ENCODE measurements at regions not wholly inside any gene's neighbourhood (a gene's known extent, or its start where the extent isn't known, plus 50 kb on each side); places are given as distances from the start of the nearest gene placed in this dataset.
"Not testable (repeated sequence)": the region's sequence is repeated elsewhere in the genome, so short reads cannot be mapped to it uniquely, and the experiment has no call there.

GRCh38 chr1:88455621-88456256 is 228.3 kb upstream of the PKN2 start:
- no peak for DNase-seq

- no peak for DNase-seq
Measured at GRCh38 chr1:88457197-88457596, 226.9 kb upstream of the PKN2 start.

GRCh38 chr1:88461007-88461406 is 223.1 kb upstream of the PKN2 start:
- no peak for DNase-seq

- no peak for DNase-seq
Measured at GRCh38 chr1:88462096-88462487, 222.0 kb upstream of the PKN2 start.

DNA sequence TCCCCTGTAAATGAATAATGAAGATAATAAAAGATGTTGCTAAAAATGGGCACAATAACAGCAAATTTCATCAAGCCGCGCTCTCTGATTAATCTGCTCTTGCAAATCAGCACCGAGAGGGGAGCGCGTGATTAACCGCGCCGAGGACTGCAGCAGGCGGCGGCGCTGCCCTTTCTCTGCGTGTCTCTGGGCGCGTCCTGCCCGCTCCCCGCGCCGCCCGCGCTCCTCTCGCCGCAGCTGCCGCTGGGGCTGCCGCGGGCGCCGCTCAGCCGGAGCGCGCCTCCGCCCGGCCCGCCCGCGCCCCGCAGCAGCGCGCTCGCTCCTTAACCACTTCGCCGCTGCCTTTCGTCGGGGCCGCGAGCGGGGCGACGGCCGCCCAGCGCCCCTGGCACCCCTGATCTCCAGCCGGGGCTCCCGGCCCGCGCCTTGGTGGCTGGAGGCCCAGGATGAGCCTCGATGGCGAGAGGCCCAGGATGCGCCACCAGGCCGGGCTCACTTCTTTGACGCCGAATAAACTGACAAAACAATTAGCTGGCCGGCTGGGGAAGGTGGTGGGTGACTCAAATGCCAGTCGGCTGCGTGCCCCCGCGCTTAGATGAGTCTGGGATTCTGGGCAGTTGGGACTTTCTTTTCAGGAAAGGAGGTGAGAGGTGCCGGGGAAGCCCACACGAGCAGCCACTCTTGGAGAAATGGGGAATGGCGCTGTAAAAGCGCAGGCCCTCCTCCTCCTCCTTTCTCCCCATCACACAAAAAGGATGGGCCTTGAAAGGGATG is 221.4 kb upstream of the PKN2 start:
- DNase-seq: no peak

DNA sequence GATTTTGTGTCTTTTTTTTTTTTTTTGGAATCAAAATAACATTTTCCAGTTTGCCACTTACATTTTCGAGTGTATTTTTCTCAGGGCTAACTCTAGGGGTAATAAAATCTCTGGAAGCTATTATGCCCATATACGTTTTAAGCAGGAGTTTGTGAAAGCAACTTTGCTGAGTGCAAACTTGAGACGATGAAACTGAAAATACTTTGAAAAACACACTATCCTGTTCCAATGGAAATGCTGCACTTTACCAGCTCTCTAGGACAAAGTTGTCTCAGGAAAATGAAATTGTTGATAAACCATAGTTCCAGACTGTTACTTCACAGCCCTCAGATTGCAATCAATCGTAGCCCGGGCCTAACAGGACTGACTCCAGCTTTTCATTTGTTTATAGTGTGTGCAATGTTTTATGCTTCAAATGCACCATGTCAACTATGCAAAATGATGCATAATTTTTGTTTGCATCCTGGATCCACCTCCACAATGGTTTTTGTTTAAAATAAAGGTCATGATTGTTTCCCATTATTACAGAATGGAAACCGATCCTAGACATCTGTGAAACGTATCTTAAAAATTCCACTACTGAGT is 220.6 kb upstream of the PKN2 start:
- DNase-seq: no peak

GRCh38 chr1:88466011-88466410 is 218.1 kb upstream of the PKN2 start:
- DNase-seq: no peak

GRCh38 chr1:88466899-88467580 is 217.0 kb upstream of the PKN2 start:
- DNase-seq: no peak

GRCh38 chr1:88472298-88472697 is 211.8 kb upstream of the PKN2 start:
- no peak for DNase-seq

GRCh38 chr1:88472714-88473113 is 211.4 kb upstream of the PKN2 start:
- no peak for DNase-seq

DNA sequence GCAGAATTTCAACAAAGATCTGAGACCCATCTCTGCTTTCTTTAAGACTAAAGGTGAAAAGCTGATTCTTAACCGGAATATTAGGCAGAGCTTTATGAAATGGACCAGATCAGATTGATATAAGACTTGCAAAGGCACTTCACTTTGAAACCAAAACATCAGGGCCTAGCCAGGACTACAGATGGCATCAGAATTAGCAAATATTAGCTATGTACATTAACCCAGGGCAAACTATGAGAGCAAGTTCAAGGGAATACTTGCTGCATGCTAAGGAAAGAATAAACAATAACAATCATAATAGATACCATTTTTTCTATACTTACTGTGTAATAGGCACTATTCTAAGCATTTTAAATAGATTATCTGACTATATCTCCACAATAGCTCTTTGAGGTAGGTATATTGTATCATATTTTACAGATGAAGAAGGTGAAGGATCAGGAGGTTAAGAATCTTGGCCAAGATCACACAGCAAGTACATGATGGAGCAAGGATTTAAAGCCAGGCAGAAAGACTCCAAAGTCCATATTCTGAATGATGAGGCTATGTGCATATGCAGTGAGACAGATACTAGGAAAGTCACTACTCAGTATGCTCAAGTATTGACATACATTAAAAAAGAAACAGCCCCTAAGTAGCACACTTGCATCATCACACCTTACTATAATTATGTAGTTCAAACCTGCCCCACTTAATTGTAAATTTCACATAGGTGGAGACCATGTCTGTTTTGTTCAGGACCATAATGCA is 209.3 kb upstream of the PKN2 start:
- DNase-seq: no peak

DNA sequence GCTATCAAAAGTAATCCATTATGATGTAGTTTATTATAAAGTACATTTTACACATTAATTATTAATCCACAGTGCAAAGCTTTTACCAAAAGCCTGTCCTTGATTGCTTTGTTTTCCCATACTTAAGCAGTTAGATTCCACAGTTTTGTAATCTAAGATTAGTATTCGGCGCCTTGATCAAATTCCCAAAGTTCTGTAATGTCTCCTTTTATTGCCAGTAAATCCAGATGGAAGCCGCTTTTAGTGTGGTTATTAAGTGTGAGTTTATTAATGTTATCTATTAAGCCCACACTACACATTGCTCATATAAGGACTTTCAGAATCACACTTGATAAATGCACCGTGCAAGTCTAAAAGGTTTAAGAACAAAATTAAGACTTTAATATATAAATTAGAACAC is 199.2 kb upstream of the PKN2 start:
- DNase-seq: no peak

DNA sequence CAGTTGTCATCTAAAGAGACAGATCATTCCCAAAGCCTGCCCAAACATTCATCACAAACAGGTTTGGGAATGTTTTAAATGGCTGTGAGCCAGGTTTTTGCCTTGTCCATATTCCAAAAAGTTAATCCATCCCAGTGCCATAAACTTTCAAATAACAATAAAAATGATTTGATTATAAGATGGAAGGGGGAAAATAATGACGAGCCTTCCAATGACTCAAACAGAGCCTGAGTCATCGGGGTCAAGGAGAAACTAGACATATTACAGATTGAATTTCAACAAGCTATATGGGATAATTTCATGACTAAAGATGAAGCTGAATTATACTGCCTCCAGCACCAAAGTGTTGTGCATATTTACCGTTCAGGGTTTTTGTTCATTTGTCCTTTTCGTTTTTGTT is 195.8 kb upstream of the PKN2 start:
- no peak for DNase-seq

GRCh38 chr1:88490676-88491075 is 193.4 kb upstream of the PKN2 start:
- no peak for DNase-seq

- DNase-seq: no peak
Measured at GRCh38 chr1:88499671-88500070, 184.4 kb upstream of the PKN2 start.

GRCh38 chr1:88502886-88503285 is 181.2 kb upstream of the PKN2 start:
- DNase-seq: no peak

DNA sequence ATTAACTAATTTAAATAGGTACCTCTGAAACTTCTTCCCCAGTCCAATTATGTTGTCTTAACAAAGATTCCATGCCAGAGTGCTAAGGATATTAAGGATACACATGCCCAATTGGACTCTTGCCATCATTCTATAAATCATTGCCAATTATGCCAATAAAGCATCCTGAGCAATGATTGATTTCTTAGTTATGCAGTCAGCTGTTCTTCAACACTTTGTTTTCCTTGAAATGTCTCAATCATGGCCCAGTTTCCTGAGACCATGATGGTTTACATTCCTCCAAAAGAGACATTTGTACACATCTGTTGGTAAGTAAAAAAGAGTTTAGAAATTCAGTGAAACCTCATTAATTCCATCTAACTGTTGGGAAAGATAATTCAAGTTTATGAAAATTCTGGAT is 180.4 kb upstream of the PKN2 start:
- DNase-seq: no peak

DNA sequence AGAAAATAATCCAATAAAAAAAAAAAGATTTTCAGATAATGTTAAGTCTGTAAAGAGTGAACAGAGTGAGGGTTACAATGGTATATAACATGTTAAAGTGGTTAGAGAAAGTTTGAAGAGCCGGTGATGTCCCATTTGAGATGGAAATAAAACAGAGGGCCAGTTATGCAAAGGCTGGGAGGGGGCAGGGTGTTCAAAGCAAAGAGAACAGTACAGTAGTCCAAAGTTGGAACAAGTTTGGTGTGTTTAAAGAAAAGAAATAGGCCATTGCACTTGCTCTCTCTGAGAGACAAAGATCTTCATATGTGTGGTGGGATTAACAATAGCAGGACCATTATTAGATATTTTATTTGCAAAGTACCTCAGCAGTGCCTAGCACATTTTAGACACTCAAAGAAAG is 179.5 kb upstream of the PKN2 start:
- DNase-seq: no peak

- no peak for DNase-seq
Measured at GRCh38 chr1:88509379-88509778, 174.7 kb upstream of the PKN2 start.

- no peak for DNase-seq
Measured at GRCh38 chr1:88514544-88515060, 169.5 kb upstream of the PKN2 start.

DNA sequence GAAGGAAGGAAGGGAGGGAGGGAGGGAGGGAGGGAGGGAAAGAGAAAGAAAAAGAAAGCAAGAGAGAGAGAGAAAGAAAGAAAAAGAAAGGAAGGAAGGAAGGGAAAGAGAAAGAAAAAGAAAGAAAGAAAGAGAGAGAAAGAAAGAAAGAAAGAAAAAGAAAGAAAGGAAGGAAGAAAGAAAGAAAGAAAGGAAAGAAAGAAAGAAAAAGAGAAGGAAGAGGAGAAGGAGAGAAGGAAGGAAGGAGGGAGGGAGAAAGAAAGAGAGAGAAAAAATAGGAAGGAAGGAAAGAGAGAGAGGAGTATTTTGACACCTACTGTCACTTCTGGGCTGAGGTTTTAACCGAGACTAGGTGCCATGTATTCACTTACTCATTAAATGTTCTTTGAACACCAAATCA is 166.6 kb upstream of the PKN2 start:
- not testable (repeated sequence) for DNase-seq

GRCh38 chr1:88519156-88519555 is 164.9 kb upstream of the PKN2 start:
- DNase-seq: no peak

Data from NCI-H446 treated with DMSO at 0.1 percent for 48 hours (cell line).